Activated CD8-positive, alpha-beta T cell treated with anti-CD3 and anti-CD28 coated beads for 36 hours (primary cell): ENCODE measurements at regions not wholly inside any gene's neighbourhood (a gene's known extent, or its start where the extent isn't known, plus 50 kb on each side); places are given as distances from the start of the nearest gene placed in this dataset.
"Not testable (repeated sequence)": the region's sequence is repeated elsewhere in the genome, so short reads cannot be mapped to it uniquely, and the experiment has no call there.

Experiments used
- ATAC-seq: fragments of 200-7000 bp; cut with Tn5 transposase; one replicate; pipeline ENCODE4 v1.10.0; 2021; ENCODE audit warnings: mild to moderate bottlenecking, moderate library complexity
- CTCF ChIA-PET: fragments of 350-600 bp; sonication (Branson Sonifier 250); formaldehyde crosslinking; loops from one replicate; lab custom pipeline; 2021; ENCODE audit warnings: antibody characterized with exemption; lab: Charles Lee
- POLR2A ChIA-PET: fragments of 350-600 bp; sonication (Branson Sonifier 250); formaldehyde crosslinking; loops from one replicate; lab custom pipeline; 2021; ENCODE audit warnings: antibody characterized with exemption; lab: Charles Lee
- DNase-seq: peaks from one replicate; pipeline ENCODE4 v3.0.0-alpha.2; 2020
- H3K27ac Mint-ChIP-seq: one replicate; pipeline ENCODE4 v1.8.0; 2021; ENCODE audit warnings: mild to moderate bottlenecking, mixed read lengths
- H3K27me3 Mint-ChIP-seq: one replicate; pipeline ENCODE4 v1.8.0; 2021; ENCODE audit warnings: mixed read lengths
- H3K36me3 Mint-ChIP-seq: one replicate; pipeline ENCODE4 v1.8.0; 2021; ENCODE audit warnings: low read depth, mixed read lengths
- H3K4me1 Mint-ChIP-seq: one replicate; pipeline ENCODE4 v1.8.0; 2021; ENCODE audit warnings: low read depth, mixed read lengths
- H3K4me3 Mint-ChIP-seq: one replicate; pipeline ENCODE4 v1.8.0; 2021; ENCODE audit warnings: mild to moderate bottlenecking, moderate library complexity, mixed read lengths
- H3K9me3 Mint-ChIP-seq: one replicate; pipeline ENCODE4 v1.8.0; 2021; ENCODE audit warnings: mixed read lengths
- intact Hi-C: fragments of 100-400 bp; cut with micrococcal nuclease; formaldehyde crosslinking; loops from one replicate; pipeline ENCODE4 v1.10.0; 2022
- TF ChIP-seq, protein P1 (sequence below): fragments of 200-600 bp; IDR thresholded peaks from one replicate; pipeline ENCODE4 v1.8.0; 2022; ENCODE audit warnings: antibody characterized with exemption, mild to moderate bottlenecking

DNA sequence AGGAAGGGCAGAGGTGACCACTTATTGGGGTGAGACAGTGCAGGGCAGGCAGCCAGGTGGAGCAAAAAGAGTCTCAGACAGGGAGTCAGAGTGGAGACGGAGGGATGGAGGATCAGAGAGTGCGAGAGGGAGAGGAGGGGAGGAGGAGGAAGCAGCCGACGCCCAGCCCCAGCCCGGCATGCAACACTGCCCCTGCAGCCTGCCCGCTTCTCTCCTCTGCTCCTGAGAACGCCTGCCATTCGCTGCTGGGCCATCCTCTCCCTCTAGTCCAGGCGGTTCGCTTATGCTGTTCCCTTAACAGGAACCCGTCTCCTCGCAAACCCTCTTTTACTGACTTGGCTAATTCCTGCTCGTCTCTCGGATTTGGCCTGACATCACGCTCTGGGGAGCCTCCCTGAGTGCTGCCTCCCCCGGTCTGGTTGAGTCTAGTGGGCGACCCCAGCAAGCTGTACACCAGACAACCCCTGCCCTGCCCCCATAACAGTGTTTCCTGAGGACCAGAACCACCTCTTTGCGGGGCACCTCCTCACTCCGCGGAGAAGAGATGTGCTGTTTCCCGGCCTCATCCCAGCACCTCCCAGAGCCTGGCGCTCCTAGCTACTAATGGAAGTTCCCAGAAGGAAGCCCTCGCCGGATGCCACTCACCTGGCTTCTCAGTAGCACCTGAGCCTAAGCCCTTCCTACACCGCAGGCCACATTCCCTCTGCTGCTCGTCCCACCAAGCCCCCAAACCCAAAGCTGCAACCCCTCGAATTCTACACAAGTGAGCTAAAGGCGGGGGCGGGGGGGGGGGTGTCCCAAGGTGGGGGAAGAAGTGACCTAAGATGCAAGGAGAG is 61.2 kb upstream of the CCL1 start:
- H3K36me3 Mint-ChIP-seq: no peaks in the 10 kb centered on the region
- DNase-seq (no peak), ATAC-seq (no peak)
- no peak overlapping the region for H3K27ac Mint-ChIP-seq
- no peaks in the 10 kb centered on the region for H3K9me3 Mint-ChIP-seq
- H3K4me3 Mint-ChIP-seq: no peak overlapping the region
- peaks cover 2% of the 10 kb centered on the region for H3K4me1 Mint-ChIP-seq
- CTCF ChIA-PET: no interaction called here
- TF ChIP-seq, protein P1, sequence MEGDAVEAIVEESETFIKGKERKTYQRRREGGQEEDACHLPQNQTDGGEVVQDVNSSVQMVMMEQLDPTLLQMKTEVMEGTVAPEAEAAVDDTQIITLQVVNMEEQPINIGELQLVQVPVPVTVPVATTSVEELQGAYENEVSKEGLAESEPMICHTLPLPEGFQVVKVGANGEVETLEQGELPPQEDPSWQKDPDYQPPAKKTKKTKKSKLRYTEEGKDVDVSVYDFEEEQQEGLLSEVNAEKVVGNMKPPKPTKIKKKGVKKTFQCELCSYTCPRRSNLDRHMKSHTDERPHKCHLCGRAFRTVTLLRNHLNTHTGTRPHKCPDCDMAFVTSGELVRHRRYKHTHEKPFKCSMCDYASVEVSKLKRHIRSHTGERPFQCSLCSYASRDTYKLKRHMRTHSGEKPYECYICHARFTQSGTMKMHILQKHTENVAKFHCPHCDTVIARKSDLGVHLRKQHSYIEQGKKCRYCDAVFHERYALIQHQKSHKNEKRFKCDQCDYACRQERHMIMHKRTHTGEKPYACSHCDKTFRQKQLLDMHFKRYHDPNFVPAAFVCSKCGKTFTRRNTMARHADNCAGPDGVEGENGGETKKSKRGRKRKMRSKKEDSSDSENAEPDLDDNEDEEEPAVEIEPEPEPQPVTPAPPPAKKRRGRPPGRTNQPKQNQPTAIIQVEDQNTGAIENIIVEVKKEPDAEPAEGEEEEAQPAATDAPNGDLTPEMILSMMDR: no peak
- peaks cover 39% of the 10 kb centered on the region for H3K27me3 Mint-ChIP-seq
- POLR2A ChIA-PET: no interaction called here
- intact Hi-C loops: loop anchor here (5.0 kb wide), 1 partner anchor 93 kb away; no protein-coding TSS in a partner anchor

DNA sequence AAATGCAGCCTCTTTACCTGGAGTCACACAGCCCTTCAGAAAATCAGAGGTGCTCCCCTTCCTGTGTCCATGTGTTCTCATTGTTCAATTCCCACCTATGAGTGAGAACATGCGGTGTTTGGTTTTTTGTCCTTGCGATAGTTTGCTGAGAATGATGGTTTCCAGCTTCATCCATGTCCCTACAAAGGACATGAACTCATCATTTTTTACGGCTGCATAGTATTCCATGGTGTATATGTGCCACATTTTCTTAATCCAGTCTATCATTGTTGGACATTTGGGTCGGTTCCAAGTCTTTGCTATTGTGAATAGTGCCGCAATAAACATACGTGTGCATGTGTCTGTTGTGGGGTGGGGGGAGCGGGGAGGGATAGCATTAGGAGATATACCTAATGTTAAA is 60.3 kb upstream of the CCL1 start:
- DNase-seq, H3K36me3 Mint-ChIP-seq, ATAC-seq, POLR2A ChIA-PET, H3K9me3 Mint-ChIP-seq, H3K4me1 Mint-ChIP-seq, H3K27ac Mint-ChIP-seq, H3K4me3 Mint-ChIP-seq: not testable (repeated sequence)
- H3K27me3 Mint-ChIP-seq: peaks cover 36% of the 10 kb centered on the region
- CTCF ChIA-PET: interaction anchor here (1.3 to 1.6 kb wide), 2 partner anchors 11 to 119 kb away, joined by 4 to 6 read pairs; no protein-coding TSS in a partner anchor
- intact Hi-C loops: loop anchor here (5.0 kb wide), 1 partner anchor 94 kb away; no protein-coding TSS in a partner anchor

GRCh38 chr17:34420900-34421299 is 57.9 kb upstream of the CCL1 start:
- no peak for ATAC-seq
- no peak overlapping the region for H3K4me3 Mint-ChIP-seq
- POLR2A ChIA-PET: no interaction called here
- CTCF ChIA-PET: interaction anchor here (0.6 to 2.5 kb wide), 19 partner anchors 10 to 699 kb away, joined by 3 to 21 read pairs (median 5); partner anchors contain the start of gene LIG3
- H3K27ac Mint-ChIP-seq: no peak overlapping the region
- no peak for DNase-seq
- peaks cover 33% of the 10 kb centered on the region for H3K27me3 Mint-ChIP-seq
- no peaks in the 10 kb centered on the region for H3K9me3 Mint-ChIP-seq
- TF ChIP-seq, protein P1: no peak
- peaks cover 2% of the 10 kb centered on the region for H3K4me1 Mint-ChIP-seq
- intact Hi-C loops: loop anchor here (5.0 kb wide), 1 partner anchor 96 kb away; no protein-coding TSS in a partner anchor
- no peaks in the 10 kb centered on the region for H3K36me3 Mint-ChIP-seq

GRCh38 chr17:34420254-34420766 is 57.3 kb upstream of the CCL1 start:
- TF ChIP-seq, protein P1: peak; percentile 95
- no peak overlapping the region for H3K4me3 Mint-ChIP-seq
- H3K27ac Mint-ChIP-seq: no peak overlapping the region
- ChIA-PET CTCF (interaction anchor here (0.6 to 2.5 kb wide), 29 partner anchors 9 to 700 kb away, joined by 3 to 21 read pairs (median 4); partner anchors contain the start of gene LIG3), POLR2A (interaction anchor here (0.6 kb wide), 1 partner anchor 13 kb away, joined by 4 read pairs; no protein-coding TSS in a partner anchor)
- DNase-seq: peak; percentile 76
- peaks cover 30% of the 10 kb centered on the region for H3K27me3 Mint-ChIP-seq
- no peaks in the 10 kb centered on the region for H3K36me3 Mint-ChIP-seq
- intact Hi-C loops: loop anchor here (5.0 kb wide), 1 partner anchor 97 kb away; no protein-coding TSS in a partner anchor
- no peaks in the 10 kb centered on the region for H3K9me3 Mint-ChIP-seq
- H3K4me1 Mint-ChIP-seq: peaks cover 2% of the 10 kb centered on the region
- peak; percentile 37 for ATAC-seq

DNA sequence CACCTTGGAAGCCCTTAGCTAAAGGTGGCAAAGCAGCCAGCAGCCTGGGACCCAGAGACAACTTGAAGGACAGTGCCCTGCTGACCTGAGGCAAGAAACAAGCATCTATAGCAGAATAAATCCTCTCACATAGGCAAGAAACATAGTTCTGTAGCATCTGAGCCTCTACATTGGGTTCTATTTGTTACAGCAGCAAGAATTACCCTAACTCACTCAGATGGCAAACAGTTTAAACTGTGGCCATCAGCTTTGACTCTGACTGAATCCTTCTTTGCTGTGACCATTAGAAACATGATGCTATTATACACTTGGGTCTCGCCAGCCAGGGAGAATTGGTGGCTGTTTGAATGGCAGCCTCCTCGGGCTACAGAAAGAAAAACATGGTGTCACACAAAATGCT is 53.1 kb upstream of the CCL1 start:
- H3K4me1 Mint-ChIP-seq: peaks cover 7% of the 10 kb centered on the region
- H3K27ac Mint-ChIP-seq: no peak overlapping the region
- DNase-seq (no peak), ATAC-seq (no peak)
- no peaks in the 10 kb centered on the region for H3K36me3 Mint-ChIP-seq
- TF ChIP-seq, protein P1: no peak
- POLR2A ChIA-PET: no interaction called here
- H3K9me3 Mint-ChIP-seq: no peaks in the 10 kb centered on the region
- no peak overlapping the region for H3K4me3 Mint-ChIP-seq
- peaks cover 24% of the 10 kb centered on the region for H3K27me3 Mint-ChIP-seq
- intact Hi-C loops: no loop called here
- CTCF ChIA-PET: interaction anchor here (1.2 kb wide), 1 partner anchor 104 kb away, joined by 3 read pairs; no protein-coding TSS in a partner anchor
